Sigmoid colon (tissue), 4 donors: ENCODE measurements at regions not wholly inside any gene's neighbourhood (a gene's known extent, or its start where the extent isn't known, plus 50 kb on each side); places are given as distances from the start of the nearest gene placed in this dataset.

ENCODE experiments used
- POLR2A ChIP-seq, 2 donors: fragments of 450-650 bp; IDR thresholded peaks; one replicate each; pipeline ENCODE4 v1.6.1; 2016; ENCODE audit warnings: antibody characterized with exemption in 2 of 2, mild to moderate bottlenecking in 2 of 2, moderate library complexity in 2 of 2
- POLR2AphosphoS5 ChIP-seq, 4 donors: sonication (generic); formaldehyde crosslinking; IDR thresholded peaks; one replicate each; pipeline ENCODE4 v1.6.1; 2017; ENCODE audit warnings: antibody characterized with exemption in 4 of 4
- TF ChIP-seq, protein P1 (sequence below), 4 experiments: fragments of 450-650 bp in 3 of 4; fragments of 200-600 bp in 1 of 4; IDR thresholded peaks; one replicate each; pipeline ENCODE4 v1.5.1; 2016 to 2019; ENCODE audit warnings: antibody characterized with exemption in 4 of 4, mild to moderate bottlenecking in 3 of 4, moderate library complexity in 2 of 4

DNA sequence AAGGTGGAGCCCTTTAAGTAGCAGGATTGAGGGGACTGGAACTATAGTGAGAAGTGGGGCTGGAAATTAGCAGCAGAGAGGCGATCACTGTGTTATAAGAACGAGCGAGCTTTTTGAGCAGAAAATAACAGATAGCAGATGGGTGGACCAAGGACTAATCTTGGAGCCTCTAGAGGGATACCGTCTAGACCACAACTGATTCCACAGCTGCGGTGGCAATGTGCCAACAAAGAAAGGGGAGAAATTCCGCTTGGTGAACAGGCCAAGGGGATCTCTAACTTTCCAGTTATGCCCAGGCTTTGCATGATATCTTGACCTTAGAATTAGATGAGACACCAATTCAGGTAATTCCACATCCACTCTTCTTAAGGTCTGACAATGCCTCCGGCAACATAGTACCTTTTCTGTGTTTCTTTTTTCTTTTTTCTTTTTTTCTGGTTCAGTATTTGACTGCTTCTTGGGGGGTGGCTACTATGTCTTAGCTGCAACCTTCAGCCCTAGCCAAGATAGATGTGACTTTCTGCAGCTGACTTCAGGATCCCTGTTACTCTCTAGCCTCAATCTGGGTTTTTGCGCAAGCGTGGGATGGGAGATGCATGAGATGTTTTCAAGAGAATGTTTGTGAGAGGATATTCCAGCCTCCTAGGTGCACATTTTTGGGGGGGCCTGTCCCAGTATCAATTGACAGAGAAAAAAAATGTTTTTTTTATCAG lies 143.4 kb upstream of the CPSF6 start:
- TF ChIP-seq POLR2AphosphoS5 (IDR thresholded peaks at IDR 0.05) (no peak), POLR2A (IDR thresholded peaks at IDR 0.05) (no peak)
- TF ChIP-seq, protein P1, sequence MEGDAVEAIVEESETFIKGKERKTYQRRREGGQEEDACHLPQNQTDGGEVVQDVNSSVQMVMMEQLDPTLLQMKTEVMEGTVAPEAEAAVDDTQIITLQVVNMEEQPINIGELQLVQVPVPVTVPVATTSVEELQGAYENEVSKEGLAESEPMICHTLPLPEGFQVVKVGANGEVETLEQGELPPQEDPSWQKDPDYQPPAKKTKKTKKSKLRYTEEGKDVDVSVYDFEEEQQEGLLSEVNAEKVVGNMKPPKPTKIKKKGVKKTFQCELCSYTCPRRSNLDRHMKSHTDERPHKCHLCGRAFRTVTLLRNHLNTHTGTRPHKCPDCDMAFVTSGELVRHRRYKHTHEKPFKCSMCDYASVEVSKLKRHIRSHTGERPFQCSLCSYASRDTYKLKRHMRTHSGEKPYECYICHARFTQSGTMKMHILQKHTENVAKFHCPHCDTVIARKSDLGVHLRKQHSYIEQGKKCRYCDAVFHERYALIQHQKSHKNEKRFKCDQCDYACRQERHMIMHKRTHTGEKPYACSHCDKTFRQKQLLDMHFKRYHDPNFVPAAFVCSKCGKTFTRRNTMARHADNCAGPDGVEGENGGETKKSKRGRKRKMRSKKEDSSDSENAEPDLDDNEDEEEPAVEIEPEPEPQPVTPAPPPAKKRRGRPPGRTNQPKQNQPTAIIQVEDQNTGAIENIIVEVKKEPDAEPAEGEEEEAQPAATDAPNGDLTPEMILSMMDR (IDR thresholded peaks at IDR 0.05): no peak
